Chondrocyte (in vitro differentiated cells): ENCODE measurements at regions not wholly inside any gene's neighbourhood (a gene's known extent, or its start where the extent isn't known, plus 50 kb on each side); places are given as distances from the start of the nearest gene placed in this dataset.

Source experiments
- DNase-seq: peaks from one replicate; pipeline ENCODE4 v3.0.0; 2021; ENCODE audit warnings: mixed read lengths, low spot score
- H3K27ac Mint-ChIP-seq: one replicate; pipeline ENCODE4 v1.8.0; 2021; ENCODE audit warnings: mild to moderate bottlenecking, moderate library complexity, mixed read lengths; ENCODE audit not compliant: unreplicated experiment
- H3K27me3 Mint-ChIP-seq: 2 replicates; pipeline ENCODE4 v1.8.0; 2021; ENCODE audit warnings: low read depth, mixed read lengths
- H3K36me3 Mint-ChIP-seq: 2 replicates; pipeline ENCODE4 v1.8.0; 2021; ENCODE audit warnings: low read depth, mixed read lengths
- H3K4me1 Mint-ChIP-seq: 2 replicates; pipeline ENCODE4 v1.8.0; 2021; ENCODE audit warnings: low read depth, mild to moderate bottlenecking, mixed read lengths
- H3K4me3 Mint-ChIP-seq: one replicate; pipeline ENCODE4 v1.8.0; 2021; ENCODE audit warnings: mild to moderate bottlenecking, moderate library complexity, mixed read lengths; ENCODE audit not compliant: unreplicated experiment
- H3K9me3 Mint-ChIP-seq: 2 replicates; pipeline ENCODE4 v1.8.0; 2021; ENCODE audit warnings: low read depth, mixed read lengths
- TF ChIP-seq, protein P1 (sequence below): fragments of 200-600 bp; sonication (generic); IDR thresholded peaks from 2 replicates; pipeline ENCODE4 v1.5.0; 2021; ENCODE audit warnings: antibody characterized with exemption, mild to moderate bottlenecking, moderate library complexity

- TF ChIP-seq, protein P1, sequence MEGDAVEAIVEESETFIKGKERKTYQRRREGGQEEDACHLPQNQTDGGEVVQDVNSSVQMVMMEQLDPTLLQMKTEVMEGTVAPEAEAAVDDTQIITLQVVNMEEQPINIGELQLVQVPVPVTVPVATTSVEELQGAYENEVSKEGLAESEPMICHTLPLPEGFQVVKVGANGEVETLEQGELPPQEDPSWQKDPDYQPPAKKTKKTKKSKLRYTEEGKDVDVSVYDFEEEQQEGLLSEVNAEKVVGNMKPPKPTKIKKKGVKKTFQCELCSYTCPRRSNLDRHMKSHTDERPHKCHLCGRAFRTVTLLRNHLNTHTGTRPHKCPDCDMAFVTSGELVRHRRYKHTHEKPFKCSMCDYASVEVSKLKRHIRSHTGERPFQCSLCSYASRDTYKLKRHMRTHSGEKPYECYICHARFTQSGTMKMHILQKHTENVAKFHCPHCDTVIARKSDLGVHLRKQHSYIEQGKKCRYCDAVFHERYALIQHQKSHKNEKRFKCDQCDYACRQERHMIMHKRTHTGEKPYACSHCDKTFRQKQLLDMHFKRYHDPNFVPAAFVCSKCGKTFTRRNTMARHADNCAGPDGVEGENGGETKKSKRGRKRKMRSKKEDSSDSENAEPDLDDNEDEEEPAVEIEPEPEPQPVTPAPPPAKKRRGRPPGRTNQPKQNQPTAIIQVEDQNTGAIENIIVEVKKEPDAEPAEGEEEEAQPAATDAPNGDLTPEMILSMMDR: no peak
- Mint-ChIP-seq H3K36me3 (no peaks in the 10 kb centered on the region), H3K4me1 (no peaks in the 10 kb centered on the region), H3K27ac (no peak overlapping the region), H3K9me3 (peaks cover under 1% of the 10 kb centered on the region), H3K27me3 (no peaks in the 10 kb centered on the region), H3K4me3 (no peak overlapping the region)
- DNase-seq: no peak
Measured at GRCh38 chr13:81637457-81637856, 1296.5 kb upstream of the SPRY2 start.

DNA sequence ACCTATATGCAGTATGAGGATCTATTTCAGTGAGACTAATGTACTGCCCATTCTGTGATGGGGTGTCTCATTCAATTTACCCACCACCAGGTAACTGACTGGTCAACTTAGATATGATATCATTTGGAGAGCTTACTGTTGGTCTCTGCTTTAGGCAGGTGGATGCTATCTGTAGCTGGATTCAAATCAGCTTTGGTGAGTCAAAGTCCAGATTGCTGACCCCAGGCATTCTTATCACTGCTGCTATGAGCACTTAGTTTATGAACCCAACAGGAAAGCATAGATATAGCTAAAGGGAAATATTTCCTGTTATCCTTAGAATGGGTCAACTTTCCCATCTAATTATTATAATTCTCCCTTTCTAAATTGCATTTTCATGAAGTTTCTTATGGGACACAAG, 1295.2 kb upstream of the SPRY2 start:
- Mint-ChIP-seq H3K36me3 (no peaks in the 10 kb centered on the region), H3K27me3 (no peaks in the 10 kb centered on the region), H3K4me3 (no peak overlapping the region)

GRCh38 chr13:81615031-81615430, 1274.1 kb upstream of the SPRY2 start:
- TF ChIP-seq, protein P1: no peak
- Mint-ChIP-seq H3K4me1 (no peaks in the 10 kb centered on the region), H3K36me3 (no peaks in the 10 kb centered on the region), H3K9me3 (no peaks in the 10 kb centered on the region), H3K4me3 (no peak overlapping the region), H3K27ac (no peak overlapping the region), H3K27me3 (peaks cover 8% of the 10 kb centered on the region)
- no peak for DNase-seq

More for the DNA sequence above, 1295.2 kb upstream of the SPRY2 start:
- Mint-ChIP-seq H3K9me3 (peaks cover 6% of the 10 kb centered on the region), H3K27ac (no peak overlapping the region), H3K4me1 (no peaks in the 10 kb centered on the region)
- no peak for DNase-seq
- TF ChIP-seq, protein P1: no peak

DNA sequence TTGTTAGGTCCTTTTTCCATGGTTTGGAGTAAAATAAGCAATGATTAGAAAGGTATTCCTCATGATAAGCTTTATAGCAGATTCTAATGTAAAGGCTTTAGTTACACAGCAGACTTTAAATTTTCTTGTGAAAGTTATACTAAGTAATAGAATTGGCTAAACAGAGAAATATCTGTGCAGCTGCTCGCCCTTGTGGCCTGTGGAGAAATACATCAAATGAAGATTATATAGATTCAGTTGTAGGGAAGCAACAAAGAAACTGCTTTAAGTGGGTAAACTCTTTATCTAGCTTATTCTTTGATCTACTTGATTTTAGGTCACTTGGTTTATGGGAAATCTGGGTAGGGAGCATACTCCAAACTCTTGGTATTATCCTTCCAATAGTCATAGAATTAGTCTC, 1269.7 kb upstream of the SPRY2 start:
- Mint-ChIP-seq H3K27me3 (no peaks in the 10 kb centered on the region), H3K9me3 (no peaks in the 10 kb centered on the region), H3K4me3 (no peak overlapping the region), H3K27ac (no peak overlapping the region), H3K36me3 (no peaks in the 10 kb centered on the region), H3K4me1 (no peaks in the 10 kb centered on the region)
- no peak for DNase-seq
- TF ChIP-seq, protein P1: peak; percentile 42

- H3K27me3 Mint-ChIP-seq: no peaks in the 10 kb centered on the region
- H3K4me1 Mint-ChIP-seq: no peaks in the 10 kb centered on the region
- no peak overlapping the region for H3K4me3 Mint-ChIP-seq
- H3K27ac Mint-ChIP-seq: no peak overlapping the region
- no peaks in the 10 kb centered on the region for H3K9me3 Mint-ChIP-seq
- no peak for DNase-seq
- TF ChIP-seq, protein P1: no peak
- H3K36me3 Mint-ChIP-seq: no peaks in the 10 kb centered on the region
Measured at GRCh38 chr13:81609335-81609734, 1268.4 kb upstream of the SPRY2 start.
